ENCODE measurements at regions not wholly inside any gene's neighbourhood (a gene's known extent, or its start where the extent isn't known, plus 50 kb on each side); places are given as distances from the start of the nearest gene placed in this dataset.

GRCh38 chr2:77808599-77808998, 286.4 kb upstream of the LRRTM4 start:
- TF ChIP-seq CTCF (IDR thresholded peaks at IDR 0.05) (no peak), POLR2A (IDR thresholded peaks at IDR 0.05) (no peak)

All from vagina (tissue), 2 donors.